Esophagus muscularis mucosa (tissue), 4 donors: ENCODE measurements at regions not wholly inside any gene's neighbourhood (a gene's known extent, or its start where the extent isn't known, plus 50 kb on each side); places are given as distances from the start of the nearest gene placed in this dataset.

ENCODE experiments used
- DNase-seq: peaks from one replicate; pipeline ENCODE4 v3.0.0-alpha.2; 2017; ENCODE audit errors: extremely low spot score
- H3K27ac ChIP-seq, 4 donors: fragments of 200-600 bp; sonication (generic); replicated peaks in 1 of 4; 1 replicate in 3 of 4; 2 replicates in 1 of 4; pipeline ENCODE4 v1.5.1; 2016 to 2019; ENCODE audit warnings: mild to moderate bottlenecking in 1 of 4
- H3K27me3 ChIP-seq, 4 donors: fragments of 200-600 bp; sonication (generic); one replicate each; pipeline versions ENCODE4 v1.5.1 to v1.6.0; 2016 to 2019
- H3K36me3 ChIP-seq, 4 donors: fragments of 200-600 bp; sonication (generic); one replicate each; pipeline ENCODE4 v1.5.1; 2016 to 2019
- H3K4me1 ChIP-seq, 4 donors: fragments of 200-600 bp; sonication (generic); one replicate each; pipeline ENCODE4 v1.5.1; 2016 to 2019
- H3K4me3 ChIP-seq, 4 donors: fragments of 200-600 bp; sonication (generic); 1 replicate in 2 of 4; 2 replicates in 2 of 4; pipeline ENCODE4 v1.5.1; 2016 to 2019; ENCODE audit warnings: mild to moderate bottlenecking in 4 of 4, moderate library complexity in 1 of 4
- H3K9me3 ChIP-seq, 4 donors: fragments of 200-600 bp; sonication (generic); 1 replicate in 3 of 4; 2 replicates in 1 of 4; pipeline ENCODE4 v1.5.1; 2016 to 2019
- CTCF ChIP-seq, 3 experiments: fragments of 200-600 bp in 2 of 3; fragments of 450-650 bp in 1 of 3; sonication (generic) in 2 of 3; IDR thresholded peaks; one replicate each; pipeline ENCODE4 v1.5.1; 2017 to 2019; ENCODE audit warnings: antibody characterized with exemption in 3 of 3, mild to moderate bottlenecking in 2 of 3, moderate library complexity in 1 of 3
- EP300 ChIP-seq: sonication (generic); formaldehyde crosslinking; IDR thresholded peaks from one replicate; pipeline ENCODE4 v1.6.1; 2017; ENCODE audit warnings: antibody characterized with exemption
- POLR2A ChIP-seq: fragments of 450-650 bp; IDR thresholded peaks from one replicate; pipeline ENCODE4 v1.6.1; 2017; ENCODE audit warnings: antibody characterized with exemption, moderate library complexity, mild to moderate bottlenecking, low read depth
- POLR2AphosphoS5 ChIP-seq, 2 donors: sonication (generic); formaldehyde crosslinking; IDR thresholded peaks; one replicate each; pipeline ENCODE4 v1.6.1; 2017; ENCODE audit warnings: antibody characterized with exemption in 2 of 2
- WGBS: methylation state at CpG from one replicate; pipeline ENCODE4 v1.1.5; 2018; 5-methylcytosine and 5-hydroxymethylcytosine counted together
- intact Hi-C: fragments of 100-400 bp; cut with DNase I; formaldehyde crosslinking; loops from one replicate; pipeline ENCODE4 v1.15.1; 2023

DNA sequence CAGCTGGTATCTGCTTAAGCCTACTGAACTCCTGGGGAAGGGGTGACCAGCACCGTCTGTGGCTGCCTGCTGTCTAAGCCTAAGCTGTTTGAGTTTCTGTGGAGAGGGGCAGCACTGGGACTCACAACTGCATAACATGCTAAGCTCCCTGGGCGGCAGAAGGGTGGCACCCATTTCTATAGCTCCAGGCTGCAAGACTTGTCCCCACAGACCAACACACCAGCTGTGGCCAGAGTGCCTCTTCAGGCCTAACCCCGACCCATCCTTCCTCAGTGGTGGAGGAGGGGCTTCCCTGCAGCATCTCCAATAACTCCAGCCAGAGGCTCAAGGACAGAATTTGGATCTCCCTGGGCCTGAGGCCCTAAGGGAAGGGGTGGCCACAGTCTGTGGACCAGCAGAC, 464.1 kb downstream of the SEMA3D start:
- no peak overlapping the region for H3K27ac ChIP-seq

DNA sequence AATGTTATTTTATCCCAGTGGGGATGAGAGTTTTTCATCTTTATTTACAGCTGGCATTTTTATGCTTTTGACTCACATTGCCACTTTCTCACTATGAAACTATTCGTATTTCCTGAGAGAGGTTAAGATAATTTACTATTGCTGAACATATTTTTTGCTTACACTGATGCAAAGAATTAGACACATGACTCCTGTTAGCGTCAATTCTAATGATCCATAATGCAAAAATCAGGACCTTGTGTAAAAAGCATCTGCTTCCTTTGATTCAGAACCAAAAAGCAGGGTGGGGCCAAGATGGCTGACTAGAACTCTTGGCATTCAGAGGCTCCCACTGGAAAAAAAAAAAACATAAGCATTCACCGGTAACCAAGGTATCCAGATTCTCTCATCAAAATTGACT, 464.8 kb downstream of the SEMA3D start:
- Histone ChIP-seq H3K27ac (no peak overlapping the region), H3K27me3 (no peaks in the 10 kb centered on the region), H3K36me3 (no peaks in the 10 kb centered on the region), H3K4me3 (no peak overlapping the region), H3K4me1 (no peaks in the 10 kb centered on the region), H3K9me3 (peaks cover 0 to 6% (median 0%) of the 10 kb centered on the region in 4 donors)
- 95% methylated on average over 3 of the region's 3 CpGs for WGBS
- intact Hi-C loops, result no loop called here
- no peak for TF ChIP-seq EP300
- no peak for TF ChIP-seq POLR2AphosphoS5 (IDR thresholded peaks at IDR 0.05)
- TF ChIP-seq CTCF (IDR thresholded peaks at IDR 0.05), result no peak
- no peak for TF ChIP-seq POLR2A
- DNase-seq, result no peak

More for the DNA sequence above, 464.1 kb downstream of the SEMA3D start:
- no peak for DNase-seq
- 69% methylated on average over 2 of the region's 3 CpGs for WGBS
- intact Hi-C loops, result no loop called here
- Histone ChIP-seq H3K36me3 (no peaks in the 10 kb centered on the region), H3K27me3 (no peaks in the 10 kb centered on the region), H3K4me3 (no peak overlapping the region), H3K9me3 (peaks cover 0 to 6% (median 0%) of the 10 kb centered on the region in 4 donors), H3K4me1 (no peaks in the 10 kb centered on the region)
- TF ChIP-seq CTCF (IDR thresholded peaks at IDR 0.05), result no peak
- TF ChIP-seq EP300, result no peak
- no peak for TF ChIP-seq POLR2AphosphoS5 (IDR thresholded peaks at IDR 0.05)
- TF ChIP-seq POLR2A, result no peak

DNA sequence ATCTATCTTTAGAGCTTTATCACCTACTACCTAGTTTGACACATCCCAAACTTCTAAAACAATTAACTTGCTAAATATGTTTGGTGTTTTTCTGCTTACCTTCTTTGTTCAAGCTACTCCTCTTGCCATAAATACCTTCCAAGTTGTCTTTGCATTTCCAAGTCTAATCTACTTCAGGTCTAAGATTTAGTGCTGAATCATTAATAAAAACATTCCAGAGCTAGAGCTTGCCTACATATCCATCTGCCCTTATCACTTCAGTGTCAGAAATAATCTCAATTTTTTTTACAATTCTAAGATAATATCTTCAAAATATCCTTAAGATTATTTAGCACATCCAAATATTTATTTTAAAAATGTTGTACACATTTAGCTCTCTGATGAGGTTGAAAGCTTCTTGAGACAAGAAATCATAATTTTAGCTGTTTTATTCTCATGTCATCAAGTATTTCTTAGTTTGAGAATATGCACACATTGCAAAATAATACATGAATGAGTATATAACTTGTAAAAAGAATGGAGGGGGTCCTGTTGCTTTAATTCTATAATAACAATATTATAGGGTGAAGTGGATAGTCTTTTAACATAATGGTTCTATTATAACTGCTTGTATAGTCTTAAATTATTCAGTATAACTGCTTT, 466.3 kb downstream of the SEMA3D start:
- intact Hi-C loops, result no loop called here
- no peak for TF ChIP-seq POLR2A
- no peak for TF ChIP-seq CTCF (IDR thresholded peaks at IDR 0.05)
- TF ChIP-seq POLR2AphosphoS5 (IDR thresholded peaks at IDR 0.05), result no peak
- no peak for TF ChIP-seq EP300
- DNase-seq, result no peak
- H3K4me3 ChIP-seq, result no peak overlapping the region
- no peak overlapping the region for H3K27ac ChIP-seq
- no peaks in the 10 kb centered on the region for H3K4me1 ChIP-seq
- H3K36me3 ChIP-seq, result no peaks in the 10 kb centered on the region
- no peaks in the 10 kb centered on the region for H3K27me3 ChIP-seq
- H3K9me3 ChIP-seq, result peaks cover 0 to 6% (median 0%) of the 10 kb centered on the region in 4 donors

GRCh38 chr7:84714765-84715164, 472.1 kb downstream of the SEMA3D start:
- DNase-seq, result no peak
- Histone ChIP-seq H3K27ac (no peak overlapping the region), H3K9me3 (peaks cover 0 to 3% (median 0%) of the 10 kb centered on the region in 4 donors), H3K4me3 (no peak overlapping the region), H3K27me3 (no peaks in the 10 kb centered on the region), H3K36me3 (no peaks in the 10 kb centered on the region), H3K4me1 (peaks cover 0 to 7% (median 0%) of the 10 kb centered on the region in 4 donors)
- TF ChIP-seq POLR2AphosphoS5 (IDR thresholded peaks at IDR 0.05) (no peak), CTCF (IDR thresholded peaks at IDR 0.05) (no peak), EP300 (no peak), POLR2A (no peak)
- intact Hi-C loops, result no loop called here
- WGBS, result 64% methylated on average over 4 of the region's 4 CpGs
